CD4-positive, alpha-beta T cell (primary cell): ENCODE measurements at regions not wholly inside any gene's neighbourhood (a gene's known extent, or its start where the extent isn't known, plus 50 kb on each side); places are given as distances from the start of the nearest gene placed in this dataset.

Experiments used
- ATAC-seq: fragments of 200-7000 bp; cut with Tn5 transposase; one replicate; pipeline ENCODE4 v1.10.0; 2022; ENCODE audit warnings: mild to moderate bottlenecking; ENCODE audit not compliant: poor library complexity
- CTCF ChIA-PET: fragments of 350-600 bp; sonication (Branson Sonifier 250); formaldehyde crosslinking; loops from one replicate; lab custom pipeline; 2021; ENCODE audit warnings: antibody characterized with exemption, inconsistent platforms; lab: Charles Lee
- POLR2A ChIA-PET: fragments of 350-600 bp; sonication (Branson Sonifier 250); formaldehyde crosslinking; loops from one replicate; lab custom pipeline; 2021; ENCODE audit warnings: antibody characterized with exemption, inconsistent platforms; lab: Charles Lee
- DNase-seq, 14 experiments: peaks; one replicate each; pipeline ENCODE4 v3.0.0-alpha.2; 2013 to 2020; ENCODE audit warnings: mixed read lengths in 2 of 14
- H3K27ac ChIP-seq, 2 donors: one replicate each; pipeline versions ENCODE4 v1.5.1 to v1.7.0; 2013; ENCODE audit warnings: low read length in 2 of 2, low read depth in 1 of 2, mild to moderate bottlenecking in 1 of 2
- H3K27me3 ChIP-seq, 2 experiments: 1 replicate in 1 of 2; 2 replicates in 1 of 2; pipeline versions ENCODE4 v1.6.1 to v1.7.0; 2013; ENCODE audit warnings: low read length in 2 of 2, control low read depth in 1 of 2, mild to moderate bottlenecking in 1 of 2, moderate library complexity in 1 of 2; ENCODE audit not compliant: insufficient read depth in 2 of 2, control insufficient read depth in 1 of 2
- H3K36me3 ChIP-seq: one replicate; pipeline ENCODE4 v1.6.1; 2013; ENCODE audit warnings: low read length, control low read depth; ENCODE audit not compliant: insufficient read depth
- H3K4me1 ChIP-seq: one replicate; pipeline ENCODE4 v1.6.1; 2013; ENCODE audit warnings: low read length, control low read depth; ENCODE audit not compliant: insufficient read depth
- H3K4me3 ChIP-seq: one replicate; pipeline ENCODE4 v1.5.1; 2013; ENCODE audit warnings: mild to moderate bottlenecking, low read length, moderate library complexity
- H3K9me3 ChIP-seq, 2 experiments: 1 replicate in 1 of 2; 2 replicates in 1 of 2; pipeline versions ENCODE4 v1.6.1 to v1.7.0; 2013; ENCODE audit warnings: low read length in 2 of 2, mild to moderate bottlenecking in 2 of 2, control low read depth in 1 of 2, moderate library complexity in 1 of 2; ENCODE audit not compliant: control insufficient read depth in 1 of 2, insufficient read depth in 1 of 2
- H3K27ac Mint-ChIP-seq: one replicate; pipeline ENCODE4 v1.8.0; 2020; ENCODE audit warnings: mixed read lengths
- H3K27me3 Mint-ChIP-seq: one replicate; pipeline ENCODE4 v1.8.0; 2021; ENCODE audit warnings: mixed read lengths
- H3K36me3 Mint-ChIP-seq: one replicate; pipeline ENCODE4 v1.8.0; 2021; ENCODE audit warnings: low read depth, mixed read lengths
- H3K4me1 Mint-ChIP-seq: one replicate; pipeline ENCODE4 v1.8.0; 2021; ENCODE audit warnings: low read depth, mixed read lengths
- H3K4me3 Mint-ChIP-seq: one replicate; pipeline ENCODE4 v1.8.0; 2020; ENCODE audit warnings: mild to moderate bottlenecking, mixed read lengths
- H3K9me3 Mint-ChIP-seq: one replicate; pipeline ENCODE4 v1.8.0; 2020; ENCODE audit warnings: mixed read lengths
- CTCF ChIP-seq: fragments of 200-600 bp; IDR thresholded peaks from one replicate; pipeline ENCODE4 v1.8.0; 2022; ENCODE audit warnings: antibody characterized with exemption, mild to moderate bottlenecking
- intact Hi-C, 2 experiments: fragments of 100-400 bp; cut with DNase I in 1 of 2; cut with micrococcal nuclease in 1 of 2; formaldehyde crosslinking; loops; one replicate each; pipeline versions ENCODE4 v1.15.1 to v1.9.0; 2023 to 2025; cut with DNase I, micrococcal nuclease

DNA sequence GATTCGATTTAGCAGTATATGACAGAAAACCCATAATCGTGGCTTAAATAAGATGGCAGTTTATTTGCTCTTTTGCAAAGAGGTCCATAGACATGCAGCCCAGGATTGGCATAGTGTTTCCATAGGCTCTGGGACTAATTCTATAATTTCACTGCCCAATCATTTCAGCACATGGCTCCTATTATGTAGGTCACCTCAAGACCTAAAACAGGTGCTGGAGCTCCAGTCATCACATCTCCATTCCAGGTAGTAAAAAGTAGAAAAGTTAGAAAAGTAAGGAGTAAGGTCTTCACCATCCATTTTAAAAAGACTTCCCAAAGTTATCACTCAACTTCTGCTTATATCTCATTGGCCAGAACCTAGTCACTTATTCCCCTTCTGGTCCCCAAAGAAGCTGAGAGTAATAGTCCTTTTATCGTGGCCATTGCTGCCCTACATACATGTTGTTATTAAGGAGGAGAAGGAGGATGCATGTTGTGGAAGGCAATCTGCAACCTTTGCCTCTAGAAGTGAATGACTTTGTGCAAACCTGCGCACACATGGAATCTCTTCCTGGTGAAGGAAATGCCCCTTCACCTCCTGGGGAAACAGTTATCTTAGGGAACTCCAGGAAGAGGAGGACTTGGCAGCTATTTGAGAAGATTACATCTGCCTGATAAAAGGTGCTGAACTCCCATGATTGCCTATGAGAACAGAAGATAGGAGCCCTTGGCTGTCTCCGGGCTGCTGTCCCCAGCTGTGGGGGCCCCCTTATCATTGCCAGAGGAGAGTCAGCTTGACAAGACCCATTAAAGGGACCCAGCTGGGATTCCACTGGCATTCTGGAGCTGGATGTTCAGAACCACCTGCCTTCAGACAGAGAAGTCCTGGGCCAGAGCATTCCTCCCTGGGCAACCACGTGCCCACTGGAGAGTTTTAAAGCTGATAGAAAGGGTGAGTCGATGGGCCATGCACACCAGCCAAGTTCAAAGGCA, 330.6 kb upstream of the ZMIZ1 start:
- TF ChIP-seq CTCF: no peak
- Histone ChIP-seq H3K27me3 (no peaks in the 10 kb centered on the region), H3K36me3 (no peaks in the 10 kb centered on the region), H3K9me3 (no peaks in the 10 kb centered on the region), H3K27ac (no peak overlapping the region), H3K4me3 (no peak overlapping the region), H3K4me1 (peaks cover 3% of the 10 kb centered on the region)
- intact Hi-C loops: no loop called here
- H3K9me3 Mint-ChIP-seq: no peaks in the 10 kb centered on the region
- H3K27ac Mint-ChIP-seq: no peak overlapping the region
- DNase-seq (no peak), ATAC-seq (no peak)
- peaks cover 17% of the 10 kb centered on the region for H3K27me3 Mint-ChIP-seq
- POLR2A ChIA-PET: no interaction called here
- CTCF ChIA-PET: no interaction called here
- peaks cover 12% of the 10 kb centered on the region for H3K4me1 Mint-ChIP-seq
- no peaks in the 10 kb centered on the region for H3K36me3 Mint-ChIP-seq
- H3K4me3 Mint-ChIP-seq: no peak overlapping the region

DNA sequence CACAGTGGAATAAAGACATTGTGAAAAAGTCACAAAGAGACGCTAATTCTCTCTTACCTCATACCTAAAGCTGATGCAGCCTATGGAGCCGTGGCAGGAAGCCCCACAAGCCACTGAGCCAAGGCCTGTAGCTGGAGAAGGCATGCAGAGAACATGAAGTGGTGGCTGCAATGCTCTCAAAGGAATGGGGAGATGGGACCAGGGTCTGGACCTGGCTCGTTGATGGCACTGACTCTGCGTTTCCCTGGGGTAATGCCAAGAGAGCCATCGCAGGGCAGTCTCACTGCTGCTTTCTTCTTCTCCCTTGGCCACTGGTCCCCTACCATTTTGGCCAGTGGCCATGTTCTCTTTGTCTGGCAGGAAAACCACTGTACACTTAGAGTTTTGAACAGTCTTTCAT, 329.9 kb upstream of the ZMIZ1 start:
- no peaks in the 10 kb centered on the region for H3K36me3 Mint-ChIP-seq
- no peaks in the 10 kb centered on the region for H3K9me3 Mint-ChIP-seq
- Histone ChIP-seq H3K27ac (no peak overlapping the region), H3K36me3 (no peaks in the 10 kb centered on the region), H3K27me3 (no peaks in the 10 kb centered on the region), H3K9me3 (no peaks in the 10 kb centered on the region), H3K4me3 (no peak overlapping the region), H3K4me1 (peaks cover 5% of the 10 kb centered on the region)
- H3K4me3 Mint-ChIP-seq: no peak overlapping the region
- ATAC-seq (no peak), DNase-seq (no peak)
- H3K4me1 Mint-ChIP-seq: peaks cover 16% of the 10 kb centered on the region
- ChIA-PET CTCF (no interaction called here), POLR2A (no interaction called here)
- peaks cover 17% of the 10 kb centered on the region for H3K27me3 Mint-ChIP-seq
- H3K27ac Mint-ChIP-seq: no peak overlapping the region
- intact Hi-C loops: no loop called here
- no peak for TF ChIP-seq CTCF

- Histone ChIP-seq H3K9me3 (no peaks in the 10 kb centered on the region), H3K27me3 (no peaks in the 10 kb centered on the region), H3K4me3 (no peak overlapping the region), H3K27ac (no peak overlapping the region), H3K4me1 (peaks cover 5% of the 10 kb centered on the region), H3K36me3 (no peaks in the 10 kb centered on the region)
- Mint-ChIP-seq H3K4me1 (peaks cover 16% of the 10 kb centered on the region), H3K9me3 (no peaks in the 10 kb centered on the region), H3K27me3 (peaks cover 17% of the 10 kb centered on the region), H3K36me3 (no peaks in the 10 kb centered on the region), H3K27ac (no peak overlapping the region), H3K4me3 (no peak overlapping the region)
- ChIA-PET CTCF (no interaction called here), POLR2A (no interaction called here)
- ATAC-seq: no peak
- intact Hi-C loops: no loop called here
- DNase-seq: no peak
- TF ChIP-seq CTCF: no peak
These were observed 329.2 kb upstream of the ZMIZ1 start for GRCh38 chr10:78739444-78740053.
